Upper lobe of left lung (tissue), 4 donors: ENCODE measurements at regions not wholly inside any gene's neighbourhood (a gene's known extent, or its start where the extent isn't known, plus 50 kb on each side); places are given as distances from the start of the nearest gene placed in this dataset.

ENCODE experiments used
- CTCF ChIP-seq, 6 experiments: fragments of 450-650 bp in 4 of 6; fragments of 200-600 bp in 2 of 6; sonication (generic) in 2 of 6; IDR thresholded peaks; one replicate each; pipeline ENCODE4 v1.5.1; 2016 to 2019; ENCODE audit warnings: antibody characterized with exemption in 6 of 6
- EP300 ChIP-seq, 4 donors: sonication (generic); formaldehyde crosslinking; IDR thresholded peaks; one replicate each; pipeline ENCODE4 v1.5.1; 2017; ENCODE audit warnings: antibody characterized with exemption in 4 of 4, control low read depth in 2 of 4
- POLR2AphosphoS5 ChIP-seq, 2 donors: sonication (generic); formaldehyde crosslinking; IDR thresholded peaks; one replicate each; pipeline ENCODE4 v1.5.1; 2017; ENCODE audit warnings: antibody characterized with exemption in 2 of 2

GRCh38 chr13:72125561-72125960, 258.6 kb upstream of the DACH1 start:
- TF ChIP-seq CTCF (IDR thresholded peaks at IDR 0.05) (no peak), EP300 (IDR thresholded peaks at IDR 0.05) (no peak), POLR2AphosphoS5 (IDR thresholded peaks at IDR 0.05) (no peak)
